HEK293 (cell line): ENCODE measurements at regions not wholly inside any gene's neighbourhood (a gene's known extent, or its start where the extent isn't known, plus 50 kb on each side); places are given as distances from the start of the nearest gene placed in this dataset.

Source experiments
- CTCF ChIA-PET: fragments of 350-600 bp; formaldehyde crosslinking; extraction: SDS; loops from one replicate; lab custom pipeline; 2021; ENCODE audit warnings: antibody characterized with exemption; lab: Yijun Ruan, JAX
- POLR2A ChIA-PET: fragments of 300-600 bp; formaldehyde crosslinking; extraction: SDS; loops from one replicate; lab custom pipeline; 2020; ENCODE audit warnings: antibody characterized with exemption, inconsistent platforms; lab: Yijun Ruan, JAX
- H3K27ac ChIP-seq: fragments of 200-500 bp; sonication (Bioruptor generic); 2 replicates; pipeline ENCODE4 v1.5.1; 2014; ENCODE audit warnings: low read depth, low read length, control low read depth, inconsistent platforms; ENCODE audit errors: extremely low read depth
- H3K36me3 ChIP-seq, 2 experiments: fragments of 200-500 bp in 1 of 2; sonication (Bioruptor generic) in 1 of 2; 1 replicate in 1 of 2; 2 replicates in 1 of 2; pipeline ENCODE4 v1.5.1; 2014 to 2017; ENCODE audit warnings: inconsistent platforms in 2 of 2, low read length in 2 of 2; ENCODE audit not compliant: control insufficient read depth in 2 of 2, insufficient read depth in 1 of 2
- H3K4me1 ChIP-seq: fragments of 200-500 bp; sonication (Bioruptor generic); 2 replicates; pipeline ENCODE4 v1.5.1; 2014; ENCODE audit warnings: mild to moderate bottlenecking, low read length, inconsistent platforms; ENCODE audit not compliant: control insufficient read depth, insufficient read depth
- H3K4me3 ChIP-seq: 2 replicates; pipeline ENCODE4 v1.5.1; 2011; ENCODE audit warnings: low read depth, mild to moderate bottlenecking, control low read depth, low read length, moderate library complexity
- H3K9me3 ChIP-seq: fragments of 200-500 bp; sonication (Bioruptor generic); 2 replicates; pipeline ENCODE4 v1.5.1; 2014; ENCODE audit warnings: low read depth, low read length, inconsistent platforms; ENCODE audit not compliant: control insufficient read depth, insufficient read depth
- SCRT1 ChIP-seq: fragments of 450-650 bp; formaldehyde crosslinking; IDR thresholded peaks from 2 replicates; pipeline ENCODE4 v1.5.1; 2016; ENCODE audit warnings: missing biosample characterization, missing genetic modification characterization, borderline replicate concordance
- ZBTB17 ChIP-seq: fragments of 450-650 bp; formaldehyde crosslinking; IDR thresholded peaks from 2 replicates; pipeline ENCODE4 v1.5.1; 2016; ENCODE audit warnings: missing biosample characterization, missing genetic modification characterization
- ZNF174 ChIP-seq: fragments of 450-650 bp; formaldehyde crosslinking; IDR thresholded peaks from 2 replicates; pipeline ENCODE4 v1.5.0; 2017; ENCODE audit warnings: missing biosample characterization, mild to moderate bottlenecking, missing genetic modification characterization
- ZNF221 ChIP-seq: fragments of 450-650 bp; formaldehyde crosslinking; IDR thresholded peaks from 2 replicates; pipeline ENCODE4 v1.5.1; 2017; ENCODE audit warnings: missing biosample characterization, missing genetic modification characterization, borderline replicate concordance
- ZNF24 ChIP-seq: fragments of 450-650 bp; formaldehyde crosslinking; IDR thresholded peaks from 2 replicates; pipeline ENCODE4 v1.5.1; 2016; ENCODE audit warnings: missing biosample characterization, missing genetic modification characterization
- ZNF394 ChIP-seq: fragments of 450-650 bp; formaldehyde crosslinking; IDR thresholded peaks from 2 replicates; pipeline ENCODE4 v1.5.1; 2016; ENCODE audit warnings: missing biosample characterization, missing genetic modification characterization, mild to moderate bottlenecking, moderate library complexity, borderline replicate concordance
- ZNF514 ChIP-seq: fragments of 450-650 bp; formaldehyde crosslinking; IDR thresholded peaks from 2 replicates; pipeline ENCODE4 v1.5.1; 2016; ENCODE audit warnings: missing biosample characterization, missing genetic modification characterization
- ZNF558 ChIP-seq: fragments of 450-650 bp; formaldehyde crosslinking; IDR thresholded peaks from 2 replicates; pipeline ENCODE4 v1.5.1; 2016; ENCODE audit warnings: missing biosample characterization, missing genetic modification characterization
- ZNF623 ChIP-seq: fragments of 450-650 bp; formaldehyde crosslinking; IDR thresholded peaks from 2 replicates; pipeline ENCODE4 v1.5.1; 2016; ENCODE audit warnings: missing biosample characterization, missing genetic modification characterization
- ZNF626 ChIP-seq: fragments of 450-650 bp; sonication (Bioruptor Pico); formaldehyde crosslinking; IDR thresholded peaks from 2 replicates; pipeline ENCODE4 v1.5.1; 2018; ENCODE audit warnings: missing biosample characterization, missing genetic modification characterization, inconsistent platforms
- ZNF664 ChIP-seq: fragments of 450-650 bp; formaldehyde crosslinking; IDR thresholded peaks from 2 replicates; pipeline ENCODE4 v1.5.1; 2016; ENCODE audit warnings: missing biosample characterization, missing genetic modification characterization
- ZNF837 ChIP-seq: fragments of 450-650 bp; formaldehyde crosslinking; IDR thresholded peaks from 2 replicates; pipeline ENCODE4 v1.5.1; 2016; ENCODE audit warnings: missing biosample characterization, missing genetic modification characterization
- ZSCAN30 ChIP-seq: fragments of 450-650 bp; IDR thresholded peaks from 2 replicates; pipeline ENCODE4 v1.5.1; 2018; ENCODE audit warnings: missing biosample characterization, mild to moderate bottlenecking, missing genetic modification characterization, moderate library complexity
- TF ChIP-seq, protein P1 (sequence below): fragments of 450-650 bp; formaldehyde crosslinking; IDR thresholded peaks from 2 replicates; pipeline ENCODE4 v1.5.1; 2016; ENCODE audit warnings: missing biosample characterization, missing genetic modification characterization
- TF ChIP-seq, protein P2 (sequence below): fragments of 450-650 bp; formaldehyde crosslinking; IDR thresholded peaks from 2 replicates; pipeline ENCODE4 v1.5.0; 2017; ENCODE audit warnings: missing biosample characterization, missing genetic modification characterization, borderline replicate concordance
- TF ChIP-seq, protein P3 (sequence below): fragments of 450-650 bp; formaldehyde crosslinking; IDR thresholded peaks from 2 replicates; pipeline ENCODE4 v1.5.1; 2016; ENCODE audit warnings: missing biosample characterization, missing genetic modification characterization
- TF ChIP-seq, protein P4 (sequence below): fragments of 450-650 bp; formaldehyde crosslinking; IDR thresholded peaks from 2 replicates; pipeline ENCODE4 v1.5.1; 2016; ENCODE audit warnings: missing biosample characterization, missing genetic modification characterization, low read depth
- TF ChIP-seq, protein P5 (sequence below): fragments of 450-650 bp; formaldehyde crosslinking; IDR thresholded peaks from 2 replicates; pipeline ENCODE4 v1.5.1; 2016; ENCODE audit warnings: missing biosample characterization, missing genetic modification characterization
- TF ChIP-seq, protein P6 (sequence below): fragments of 450-650 bp; formaldehyde crosslinking; IDR thresholded peaks from 2 replicates; pipeline ENCODE4 v1.5.1; 2017; ENCODE audit warnings: missing biosample characterization, missing genetic modification characterization

DNA sequence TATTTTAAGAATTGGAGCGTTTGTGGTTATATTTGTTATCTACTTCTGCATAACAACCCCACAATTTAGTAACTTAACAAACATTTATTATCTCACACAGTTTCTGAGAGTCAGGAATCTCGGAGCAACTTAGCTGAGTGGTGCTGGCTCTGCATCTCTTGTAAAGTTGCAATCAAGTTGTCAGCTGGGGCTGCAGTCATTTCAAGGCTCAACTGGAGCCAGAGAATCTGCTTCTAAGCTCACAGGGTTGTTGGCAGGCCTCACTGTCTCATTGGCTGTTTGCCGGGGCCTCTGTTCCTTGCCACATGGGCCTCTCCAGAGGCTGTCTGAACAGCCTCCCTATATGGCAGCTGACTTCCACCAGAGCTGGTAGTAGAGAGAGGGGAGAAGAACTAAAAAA is 281.2 kb upstream of the GNPDA2 start:
- H3K4me3 ChIP-seq: no peak overlapping the region
- H3K27ac ChIP-seq: no peak overlapping the region
- H3K4me1 ChIP-seq: no peaks in the 10 kb centered on the region
- H3K36me3 ChIP-seq: no peaks in the 10 kb centered on the region
- ChIA-PET POLR2A (no interaction called here), CTCF (interaction anchor here (0.5 kb wide), 1 partner anchor 288 kb away, joined by 4 read pairs; no protein-coding TSS in a partner anchor)
- H3K9me3 ChIP-seq: no peaks in the 10 kb centered on the region
- TF ChIP-seq ZNF24 (tag by site-specific recombination): no peak
- TF ChIP-seq, protein P1, sequence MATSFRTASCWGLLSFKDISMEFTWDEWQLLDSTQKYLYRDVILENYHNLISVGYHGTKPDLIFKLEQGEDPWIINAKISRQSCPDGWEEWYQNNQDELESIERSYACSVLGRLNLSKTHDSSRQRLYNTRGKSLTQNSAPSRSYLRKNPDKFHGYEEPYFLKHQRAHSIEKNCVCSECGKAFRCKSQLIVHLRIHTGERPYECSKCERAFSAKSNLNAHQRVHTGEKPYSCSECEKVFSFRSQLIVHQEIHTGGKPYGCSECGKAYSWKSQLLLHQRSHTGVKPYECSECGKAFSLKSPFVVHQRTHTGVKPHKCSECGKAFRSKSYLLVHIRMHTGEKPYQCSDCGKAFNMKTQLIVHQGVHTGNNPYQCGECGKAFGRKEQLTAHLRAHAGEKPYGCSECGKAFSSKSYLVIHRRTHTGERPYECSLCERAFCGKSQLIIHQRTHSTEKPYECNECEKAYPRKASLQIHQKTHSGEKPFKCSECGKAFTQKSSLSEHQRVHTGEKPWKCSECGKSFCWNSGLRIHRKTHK (tag by site-specific recombination): no peak
- TF ChIP-seq, protein P2, sequence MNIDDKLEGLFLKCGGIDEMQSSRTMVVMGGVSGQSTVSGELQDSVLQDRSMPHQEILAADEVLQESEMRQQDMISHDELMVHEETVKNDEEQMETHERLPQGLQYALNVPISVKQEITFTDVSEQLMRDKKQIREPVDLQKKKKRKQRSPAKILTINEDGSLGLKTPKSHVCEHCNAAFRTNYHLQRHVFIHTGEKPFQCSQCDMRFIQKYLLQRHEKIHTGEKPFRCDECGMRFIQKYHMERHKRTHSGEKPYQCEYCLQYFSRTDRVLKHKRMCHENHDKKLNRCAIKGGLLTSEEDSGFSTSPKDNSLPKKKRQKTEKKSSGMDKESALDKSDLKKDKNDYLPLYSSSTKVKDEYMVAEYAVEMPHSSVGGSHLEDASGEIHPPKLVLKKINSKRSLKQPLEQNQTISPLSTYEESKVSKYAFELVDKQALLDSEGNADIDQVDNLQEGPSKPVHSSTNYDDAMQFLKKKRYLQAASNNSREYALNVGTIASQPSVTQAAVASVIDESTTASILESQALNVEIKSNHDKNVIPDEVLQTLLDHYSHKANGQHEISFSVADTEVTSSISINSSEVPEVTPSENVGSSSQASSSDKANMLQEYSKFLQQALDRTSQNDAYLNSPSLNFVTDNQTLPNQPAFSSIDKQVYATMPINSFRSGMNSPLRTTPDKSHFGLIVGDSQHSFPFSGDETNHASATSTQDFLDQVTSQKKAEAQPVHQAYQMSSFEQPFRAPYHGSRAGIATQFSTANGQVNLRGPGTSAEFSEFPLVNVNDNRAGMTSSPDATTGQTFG (tag by site-specific recombination): no peak
- TF ChIP-seq ZNF174: no peak
- TF ChIP-seq, protein P3, sequence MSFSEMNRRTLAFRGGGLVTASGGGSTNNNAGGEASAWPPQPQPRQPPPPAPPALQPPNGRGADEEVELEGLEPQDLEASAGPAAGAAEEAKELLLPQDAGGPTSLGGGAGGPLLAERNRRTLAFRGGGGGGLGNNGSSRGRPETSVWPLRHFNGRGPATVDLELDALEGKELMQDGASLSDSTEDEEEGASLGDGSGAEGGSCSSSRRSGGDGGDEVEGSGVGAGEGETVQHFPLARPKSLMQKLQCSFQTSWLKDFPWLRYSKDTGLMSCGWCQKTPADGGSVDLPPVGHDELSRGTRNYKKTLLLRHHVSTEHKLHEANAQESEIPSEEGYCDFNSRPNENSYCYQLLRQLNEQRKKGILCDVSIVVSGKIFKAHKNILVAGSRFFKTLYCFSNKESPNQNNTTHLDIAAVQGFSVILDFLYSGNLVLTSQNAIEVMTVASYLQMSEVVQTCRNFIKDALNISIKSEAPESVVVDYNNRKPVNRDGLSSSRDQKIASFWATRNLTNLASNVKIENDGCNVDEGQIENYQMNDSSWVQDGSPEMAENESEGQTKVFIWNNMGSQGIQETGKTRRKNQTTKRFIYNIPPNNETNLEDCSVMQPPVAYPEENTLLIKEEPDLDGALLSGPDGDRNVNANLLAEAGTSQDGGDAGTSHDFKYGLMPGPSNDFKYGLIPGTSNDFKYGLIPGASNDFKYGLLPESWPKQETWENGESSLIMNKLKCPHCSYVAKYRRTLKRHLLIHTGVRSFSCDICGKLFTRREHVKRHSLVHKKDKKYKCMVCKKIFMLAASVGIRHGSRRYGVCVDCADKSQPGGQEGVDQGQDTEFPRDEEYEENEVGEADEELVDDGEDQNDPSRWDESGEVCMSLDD (tag by site-specific recombination): no peak
- TF ChIP-seq ZNF394 (tag by site-specific recombination): no peak
- TF ChIP-seq SCRT1 (tag by site-specific recombination): no peak
- TF ChIP-seq, protein P4, sequence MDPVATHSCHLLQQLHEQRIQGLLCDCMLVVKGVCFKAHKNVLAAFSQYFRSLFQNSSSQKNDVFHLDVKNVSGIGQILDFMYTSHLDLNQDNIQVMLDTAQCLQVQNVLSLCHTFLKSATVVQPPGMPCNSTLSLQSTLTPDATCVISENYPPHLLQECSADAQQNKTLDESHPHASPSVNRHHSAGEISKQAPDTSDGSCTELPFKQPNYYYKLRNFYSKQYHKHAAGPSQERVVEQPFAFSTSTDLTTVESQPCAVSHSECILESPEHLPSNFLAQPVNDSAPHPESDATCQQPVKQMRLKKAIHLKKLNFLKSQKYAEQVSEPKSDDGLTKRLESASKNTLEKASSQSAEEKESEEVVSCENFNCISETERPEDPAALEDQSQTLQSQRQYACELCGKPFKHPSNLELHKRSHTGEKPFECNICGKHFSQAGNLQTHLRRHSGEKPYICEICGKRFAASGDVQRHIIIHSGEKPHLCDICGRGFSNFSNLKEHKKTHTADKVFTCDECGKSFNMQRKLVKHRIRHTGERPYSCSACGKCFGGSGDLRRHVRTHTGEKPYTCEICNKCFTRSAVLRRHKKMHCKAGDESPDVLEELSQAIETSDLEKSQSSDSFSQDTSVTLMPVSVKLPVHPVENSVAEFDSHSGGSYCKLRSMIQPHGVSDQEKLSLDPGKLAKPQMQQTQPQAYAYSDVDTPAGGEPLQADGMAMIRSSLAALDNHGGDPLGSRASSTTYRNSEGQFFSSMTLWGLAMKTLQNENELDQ (tag by site-specific recombination): no peak
- TF ChIP-seq ZNF664 (tag by site-specific recombination): no peak
- TF ChIP-seq ZBTB17 (tag by site-specific recombination): no peak

DNA sequence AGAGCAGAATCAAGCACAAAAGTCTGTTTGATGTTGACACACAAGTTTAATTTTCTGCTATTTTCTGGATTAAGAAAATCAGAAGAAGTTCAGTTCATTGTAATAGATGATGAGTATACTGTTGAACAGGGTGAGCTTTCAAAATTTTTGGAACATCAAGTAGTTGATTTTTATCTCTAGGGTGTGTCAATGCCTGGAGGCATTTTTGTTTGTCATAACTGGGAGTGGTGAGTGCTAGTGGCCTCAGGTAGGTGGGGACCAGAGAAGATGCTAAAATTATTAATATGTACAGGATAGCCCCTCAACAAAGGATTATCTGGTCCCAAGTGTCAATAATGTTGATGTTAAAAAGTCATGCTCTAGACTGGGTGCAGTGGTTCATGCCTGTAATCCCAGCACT is 279.7 kb upstream of the GNPDA2 start:
- Histone ChIP-seq H3K36me3 (no peaks in the 10 kb centered on the region), H3K4me1 (no peaks in the 10 kb centered on the region), H3K4me3 (no peak overlapping the region), H3K9me3 (no peaks in the 10 kb centered on the region), H3K27ac (no peak overlapping the region)
- CTCF ChIA-PET: no interaction called here
- POLR2A ChIA-PET: no interaction called here
- TF ChIP-seq ZNF623 (tag by site-specific recombination) (no peak), ZNF837 (no peak), ZNF221 (no peak), ZSCAN30 (no peak), ZNF514 (tag by site-specific recombination) (no peak), ZNF558 (tag by site-specific recombination) (no peak), ZNF626 (tag by site-specific recombination) (no peak)
- TF ChIP-seq, protein P5, sequence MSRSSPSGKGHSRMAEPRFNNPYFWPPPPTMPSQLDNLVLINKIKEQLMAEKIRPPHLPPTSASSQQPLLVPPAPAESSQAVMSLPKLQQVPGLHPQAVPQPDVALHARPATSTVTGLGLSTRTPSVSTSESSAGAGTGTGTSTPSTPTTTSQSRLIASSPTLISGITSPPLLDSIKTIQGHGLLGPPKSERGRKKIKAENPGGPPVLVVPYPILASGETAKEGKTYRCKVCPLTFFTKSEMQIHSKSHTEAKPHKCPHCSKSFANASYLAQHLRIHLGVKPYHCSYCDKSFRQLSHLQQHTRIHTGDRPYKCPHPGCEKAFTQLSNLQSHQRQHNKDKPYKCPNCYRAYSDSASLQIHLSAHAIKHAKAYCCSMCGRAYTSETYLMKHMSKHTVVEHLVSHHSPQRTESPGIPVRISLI: no peak
- TF ChIP-seq, protein P4 (tag by site-specific recombination): no peak
- TF ChIP-seq, protein P6, sequence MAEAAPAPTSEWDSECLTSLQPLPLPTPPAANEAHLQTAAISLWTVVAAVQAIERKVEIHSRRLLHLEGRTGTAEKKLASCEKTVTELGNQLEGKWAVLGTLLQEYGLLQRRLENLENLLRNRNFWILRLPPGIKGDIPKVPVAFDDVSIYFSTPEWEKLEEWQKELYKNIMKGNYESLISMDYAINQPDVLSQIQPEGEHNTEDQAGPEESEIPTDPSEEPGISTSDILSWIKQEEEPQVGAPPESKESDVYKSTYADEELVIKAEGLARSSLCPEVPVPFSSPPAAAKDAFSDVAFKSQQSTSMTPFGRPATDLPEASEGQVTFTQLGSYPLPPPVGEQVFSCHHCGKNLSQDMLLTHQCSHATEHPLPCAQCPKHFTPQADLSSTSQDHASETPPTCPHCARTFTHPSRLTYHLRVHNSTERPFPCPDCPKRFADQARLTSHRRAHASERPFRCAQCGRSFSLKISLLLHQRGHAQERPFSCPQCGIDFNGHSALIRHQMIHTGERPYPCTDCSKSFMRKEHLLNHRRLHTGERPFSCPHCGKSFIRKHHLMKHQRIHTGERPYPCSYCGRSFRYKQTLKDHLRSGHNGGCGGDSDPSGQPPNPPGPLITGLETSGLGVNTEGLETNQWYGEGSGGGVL (tag by site-specific recombination): no peak
